ENCODE measurements at regions not wholly inside any gene's neighbourhood (a gene's known extent, or its start where the extent isn't known, plus 50 kb on each side); places are given as distances from the start of the nearest gene placed in this dataset.
A peak's percentile ranks its signal among the peaks of the same experiment; 100 is the strongest.

DNA sequence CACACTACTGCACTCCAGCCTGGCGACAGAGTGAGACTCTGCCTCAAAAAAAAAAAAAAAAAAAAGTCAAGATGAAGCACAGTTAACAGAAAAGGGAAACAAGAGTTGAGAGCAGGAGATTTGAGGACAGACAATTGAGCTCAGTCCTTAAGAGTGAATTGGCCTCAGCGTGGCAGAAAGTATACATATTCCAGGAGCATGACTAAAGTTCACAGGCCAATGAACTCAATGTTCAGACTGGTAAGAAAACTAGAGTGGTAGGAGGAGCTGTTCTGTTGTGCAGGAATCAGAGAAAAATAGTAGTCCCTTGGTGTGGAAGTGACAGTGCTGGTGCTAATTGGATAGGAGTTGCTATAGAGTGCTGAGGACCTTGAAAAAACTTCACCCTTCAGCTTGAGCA lies 60.0 kb downstream of the NRN1 start:
- DNase-seq = no peak

DNA sequence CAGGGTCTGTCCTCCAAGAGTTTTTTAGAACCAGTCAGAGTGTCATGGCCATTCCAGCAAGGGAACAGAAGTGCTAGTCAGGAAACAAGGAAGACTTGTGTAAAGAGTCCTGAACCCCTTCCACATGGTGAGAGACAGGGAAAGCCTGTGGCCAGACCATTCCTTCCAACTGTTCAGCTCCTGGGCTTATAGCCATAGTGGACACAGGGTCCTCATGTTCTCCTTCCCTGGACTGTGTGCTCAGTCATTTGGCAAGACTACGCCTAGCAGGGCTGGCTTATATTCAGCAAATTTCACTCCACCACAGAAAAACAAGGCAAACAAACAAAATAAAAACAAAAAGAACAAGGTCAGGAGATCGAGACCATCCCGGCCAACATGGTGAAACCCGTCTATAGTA lies 60.5 kb downstream of the NRN1 start:
- no peak for DNase-seq

DNA sequence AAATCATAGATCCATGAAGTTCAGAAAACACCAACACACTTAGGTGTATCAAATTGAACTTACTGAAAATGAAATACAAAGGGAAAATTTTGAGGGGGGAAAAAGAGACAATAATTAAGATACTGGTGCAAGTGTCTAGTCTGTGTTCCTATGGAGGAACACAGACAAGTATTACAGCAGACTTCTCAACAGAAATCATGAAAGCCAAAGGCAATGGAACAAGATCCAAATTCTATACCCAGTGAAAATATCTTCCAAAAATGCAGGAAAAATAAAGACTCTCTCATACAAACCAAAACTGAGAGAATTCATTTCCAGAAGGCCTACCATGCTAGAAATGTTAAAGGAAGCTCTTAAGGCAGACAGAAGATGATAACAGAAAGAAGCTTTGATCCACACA lies 63.1 kb downstream of the NRN1 start:
- DNase-seq = no peak

DNA sequence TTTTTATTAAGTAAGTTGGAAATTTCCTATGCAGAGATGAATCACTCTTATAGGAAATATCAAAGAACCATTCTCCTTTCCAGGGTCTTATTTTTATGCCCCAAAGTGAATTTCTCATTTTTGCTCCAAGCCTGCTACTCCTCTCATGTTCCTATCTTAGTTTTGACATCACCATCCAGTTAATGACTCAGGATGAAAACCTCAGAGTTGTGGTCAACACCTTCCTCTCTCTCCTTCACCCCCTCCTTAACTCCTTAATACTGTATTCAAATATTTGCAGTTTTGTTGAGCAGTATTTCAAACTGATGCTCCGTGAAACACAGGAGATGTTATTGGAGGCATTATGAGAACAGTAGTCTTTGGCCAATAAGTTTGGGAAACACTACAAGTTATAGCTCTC lies 64.1 kb downstream of the NRN1 start:
- no peak for DNase-seq

DNA sequence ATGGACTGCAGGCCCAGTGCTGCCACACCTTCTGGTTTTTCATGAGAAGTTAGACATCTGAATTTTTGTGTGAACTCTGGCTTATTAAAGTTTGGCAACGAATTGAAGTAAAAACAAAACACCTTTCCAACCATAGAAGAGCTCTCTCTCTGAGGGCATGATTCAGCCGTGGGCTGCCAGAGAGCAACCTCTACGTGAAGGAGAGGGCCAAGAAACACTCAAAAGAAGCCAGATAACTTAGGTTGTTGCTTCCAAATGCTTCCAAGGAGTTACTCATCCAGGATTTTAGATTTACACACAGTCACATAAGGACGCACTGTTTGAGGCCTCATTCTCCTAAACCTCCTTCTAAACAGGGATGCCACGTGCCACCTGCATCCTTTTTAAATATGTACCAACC lies 65.5 kb downstream of the NRN1 start:
- DNase-seq = no peak

DNA sequence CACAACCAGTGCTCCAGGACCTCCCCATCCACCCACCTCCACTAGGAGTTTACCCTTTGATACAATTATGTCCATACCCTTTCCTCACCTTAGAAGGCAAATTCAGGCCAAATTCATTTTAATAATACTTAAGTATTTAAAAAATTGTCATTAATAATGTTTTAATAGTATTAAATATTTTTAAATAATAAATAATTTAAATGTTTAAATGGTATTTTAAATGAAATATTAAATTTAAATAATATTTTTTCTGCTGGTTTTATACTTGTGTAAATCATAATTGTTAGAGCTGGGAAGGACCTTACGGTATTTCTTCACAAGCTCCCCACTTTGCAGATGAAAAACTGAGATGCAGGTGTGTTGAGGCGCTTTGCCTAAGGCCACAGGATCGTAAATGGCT lies 67.8 kb downstream of the NRN1 start:
- no peak for DNase-seq

DNA sequence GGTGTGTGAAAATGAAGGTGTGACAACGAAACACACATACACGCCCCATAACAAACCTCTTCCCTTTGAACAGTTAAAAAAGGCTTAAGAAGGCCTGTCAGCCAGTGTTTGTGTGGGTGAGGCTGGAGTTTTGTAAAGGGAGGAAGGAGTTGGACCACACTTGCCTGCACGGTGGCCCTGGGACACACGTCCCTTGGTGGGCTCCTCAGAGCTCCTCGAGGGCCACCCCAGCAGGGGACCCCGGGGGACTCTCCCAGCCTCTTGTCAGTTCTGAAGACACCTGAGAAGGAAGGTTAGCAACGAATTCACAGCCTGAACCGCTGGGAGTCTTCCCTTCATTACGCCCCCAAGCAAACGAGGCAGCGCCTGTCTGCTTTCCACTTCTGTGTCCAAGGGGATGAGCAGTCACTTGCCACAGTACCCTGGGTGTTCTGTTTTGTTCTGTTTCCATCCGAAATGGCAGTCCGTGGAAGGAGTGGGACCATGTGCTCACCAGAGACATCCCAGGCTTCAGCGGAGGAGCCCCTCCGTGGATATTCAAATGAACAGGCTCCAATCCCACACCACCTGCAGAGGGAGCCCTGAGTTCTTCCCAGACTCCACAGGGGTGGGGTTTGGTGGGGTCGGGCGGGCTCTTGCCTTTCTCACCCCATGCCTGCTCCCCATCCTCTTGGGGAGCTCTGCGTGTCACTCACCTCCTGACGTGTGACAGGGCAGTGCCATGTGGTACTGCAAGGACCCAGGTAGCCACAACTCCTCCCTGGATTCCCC lies 68.6 kb downstream of the NRN1 start:
- DNase-seq = no peak

DNA sequence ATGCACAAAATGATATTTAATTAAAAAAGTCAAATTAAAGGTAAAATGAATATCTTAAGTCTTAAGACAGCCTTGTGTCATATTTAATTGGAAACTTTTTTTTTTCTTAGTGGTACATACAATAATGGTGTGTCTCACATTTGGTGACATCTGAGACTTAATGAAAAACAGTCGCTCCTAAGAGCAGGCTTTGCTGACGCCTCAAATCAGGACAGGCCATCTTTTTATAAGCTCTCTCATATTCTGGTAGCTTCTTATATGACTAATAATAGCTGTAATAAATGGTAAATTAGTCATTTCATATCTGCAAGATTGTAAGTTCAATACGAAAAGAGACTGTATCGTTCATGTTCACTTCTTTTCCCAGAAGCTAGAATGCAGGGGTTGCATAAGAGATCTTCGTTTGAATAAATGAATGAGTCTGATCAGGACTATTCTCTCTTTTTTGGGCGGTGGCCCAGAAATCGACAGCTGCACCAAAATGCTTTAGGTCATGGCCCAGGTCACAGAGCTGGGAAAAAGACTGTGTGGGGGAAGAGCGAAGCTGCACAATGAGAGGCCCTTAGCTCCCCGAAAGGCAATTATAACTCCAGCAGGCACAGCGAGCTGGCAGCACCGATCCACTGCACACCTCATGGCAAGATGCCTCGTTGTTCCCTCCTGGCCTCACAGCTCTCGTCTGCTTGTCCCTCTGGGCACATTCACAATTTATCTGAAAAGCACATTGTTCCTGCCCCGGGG lies 69.4 kb downstream of the NRN1 start:
- no peak for DNase-seq

DNA sequence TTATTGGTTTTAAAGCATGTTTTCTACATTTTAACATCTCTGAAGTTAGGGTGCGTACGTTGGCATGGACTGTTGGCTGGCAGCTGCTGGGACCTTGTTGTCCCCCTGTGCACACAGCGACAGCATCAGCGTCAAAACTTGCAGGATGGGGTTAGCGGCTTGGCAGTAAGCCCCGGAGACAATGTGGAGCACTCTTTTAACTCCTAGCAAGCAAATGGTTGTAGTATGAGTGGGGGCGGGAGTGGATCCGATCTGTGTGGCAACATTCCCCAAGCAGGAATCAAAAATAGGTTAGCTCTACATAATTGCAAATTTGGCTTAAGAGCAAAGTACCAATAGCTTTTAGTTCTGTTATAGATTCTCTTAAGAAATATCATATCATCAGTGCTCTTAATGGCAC lies 70.1 kb downstream of the NRN1 start:
- no peak for DNase-seq

DNA sequence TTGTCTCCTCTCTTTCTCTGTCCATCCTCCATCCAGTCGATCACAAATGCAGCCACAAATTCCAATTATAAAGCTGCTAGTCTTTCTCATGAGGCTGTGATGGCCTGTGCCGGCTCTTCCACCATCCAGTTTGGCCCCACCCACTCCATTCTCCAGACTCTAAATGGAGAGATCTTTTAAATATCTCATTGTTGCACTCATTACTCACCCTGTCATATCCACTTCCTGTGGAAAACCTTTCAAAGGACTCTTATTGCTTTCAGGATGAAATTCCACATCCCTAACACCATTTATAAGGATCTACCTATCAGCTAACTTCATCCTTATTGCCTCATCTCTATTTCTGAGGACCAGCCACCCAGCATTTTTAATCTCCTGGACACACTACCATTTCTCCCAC lies 70.6 kb downstream of the NRN1 start:
- no peak for DNase-seq

DNA sequence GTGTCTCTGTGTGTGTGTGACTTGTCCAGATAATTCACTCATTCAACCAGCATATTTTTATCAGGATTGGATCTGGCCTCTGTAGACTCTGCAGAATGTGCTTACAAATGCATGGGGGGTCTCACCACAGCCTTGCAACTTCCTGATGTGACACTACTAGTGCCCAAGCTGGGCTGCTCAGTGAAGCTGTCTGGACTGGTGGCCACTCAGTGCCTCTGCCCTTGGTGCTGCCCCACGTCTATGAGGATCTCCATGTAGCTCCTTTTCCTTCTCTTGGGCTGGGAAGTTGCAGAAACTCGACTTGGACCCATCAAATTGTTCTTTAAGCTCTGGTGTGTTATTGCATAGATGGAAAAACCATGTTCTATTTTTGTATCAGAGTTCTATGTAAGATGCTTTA lies 75.8 kb downstream of the NRN1 start:
- no peak for DNase-seq

DNA sequence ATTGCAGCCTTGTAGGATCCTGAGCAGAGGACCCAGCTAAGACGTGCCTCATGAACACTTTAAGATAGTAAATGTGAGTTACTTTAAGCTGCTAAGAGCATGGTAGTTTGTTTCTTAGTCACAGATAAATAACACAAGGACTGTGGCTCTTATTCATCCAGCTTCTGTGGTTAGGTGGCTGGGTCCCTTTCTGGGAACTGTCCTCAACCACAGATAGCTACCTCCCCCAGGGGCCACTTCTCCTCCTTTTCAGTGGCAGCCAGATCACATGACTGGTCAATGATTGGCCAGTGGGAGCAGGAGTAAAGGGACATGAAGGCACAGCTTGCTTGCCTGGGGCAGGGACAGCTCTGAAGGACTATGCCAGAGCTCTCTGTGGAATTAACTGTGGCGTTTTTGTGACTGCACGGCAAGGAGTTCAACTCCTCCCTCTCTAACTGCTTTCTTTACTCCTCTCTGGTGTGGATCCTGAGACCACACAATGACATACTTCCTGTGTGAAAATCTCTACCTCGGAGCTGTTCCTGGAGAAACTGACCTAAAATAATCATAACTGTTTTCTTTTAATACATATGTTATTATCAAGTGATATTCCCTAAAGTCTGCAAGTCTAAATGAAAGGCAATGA lies 76.5 kb downstream of the NRN1 start:
- no peak for DNase-seq

DNA sequence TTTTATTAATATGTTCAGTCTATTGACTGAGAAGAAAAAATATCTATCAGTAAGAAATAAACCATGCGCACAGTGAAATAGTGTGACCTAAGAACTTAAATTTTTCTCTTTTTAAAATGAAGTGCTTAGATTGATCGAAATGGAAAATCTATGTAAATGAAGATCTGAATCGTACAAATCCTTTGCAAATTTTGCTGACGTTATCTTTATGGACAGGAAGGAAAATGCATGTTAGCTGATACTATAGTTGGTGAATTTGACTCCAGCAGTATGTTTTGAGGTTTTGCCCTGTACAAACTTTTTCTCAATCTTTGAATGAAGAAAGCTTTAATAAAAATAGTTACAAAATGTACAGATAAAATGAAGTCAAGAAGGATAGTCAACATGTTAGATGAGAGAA lies 82.9 kb downstream of the NRN1 start:
- no peak for DNase-seq

DNA sequence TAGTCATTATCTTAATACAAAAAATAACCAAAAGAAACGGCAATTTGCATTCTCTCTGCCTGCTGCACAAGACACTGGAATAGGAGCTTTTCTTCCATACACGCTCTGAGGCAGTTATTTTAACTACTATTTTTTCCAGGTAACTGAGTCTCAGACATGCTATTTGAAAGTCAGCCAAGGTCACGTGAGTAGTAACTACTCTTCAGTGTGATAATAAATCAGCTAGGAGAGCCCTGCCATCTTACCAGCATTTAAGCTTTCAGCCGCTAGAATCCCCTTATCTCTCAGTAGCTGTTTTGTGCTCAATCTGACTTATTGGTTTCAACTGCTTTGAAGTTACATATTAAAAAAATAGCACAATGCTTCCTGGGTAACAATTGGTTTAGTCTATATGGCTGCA lies 84.5 kb downstream of the NRN1 start:
- no peak for DNase-seq

DNA sequence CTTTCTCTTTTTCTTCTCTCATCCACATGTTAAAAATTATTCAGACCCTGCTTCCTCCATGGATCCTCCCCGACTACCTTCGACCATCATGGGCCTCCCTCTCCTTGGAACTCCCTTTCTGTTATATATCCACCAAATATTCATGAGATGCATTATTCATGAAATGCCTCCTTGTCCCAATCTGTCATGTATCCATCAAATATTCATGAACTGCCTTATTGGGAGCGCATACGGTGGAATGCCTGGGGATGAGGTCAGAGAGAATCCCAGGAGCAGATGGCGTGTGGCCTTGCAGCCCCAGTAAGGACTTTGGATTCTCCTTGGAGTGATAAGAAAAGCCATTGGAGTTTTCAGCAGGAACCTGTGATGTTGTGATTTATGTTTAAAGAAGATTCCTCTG lies 97.0 kb downstream of the NRN1 start:
- no peak for DNase-seq

DNA sequence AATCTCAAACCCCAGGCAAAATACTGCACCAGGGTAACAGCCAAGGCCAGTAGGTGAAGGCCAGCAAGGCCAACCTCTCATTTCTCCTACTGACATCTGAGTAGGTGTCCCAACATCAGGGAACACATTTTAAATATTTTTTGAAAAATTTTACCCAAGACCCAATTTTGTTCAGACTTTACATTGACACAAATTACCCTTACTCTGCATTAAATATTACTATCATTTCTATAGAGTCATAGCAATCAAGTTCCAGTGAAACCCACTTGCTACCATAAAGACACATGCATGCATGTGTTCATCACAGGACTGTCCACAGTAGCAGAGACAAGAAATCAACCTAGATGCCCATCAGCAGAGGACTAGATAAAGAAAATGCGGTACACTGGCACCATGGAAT lies 99.9 kb downstream of the NRN1 start:
- DNase-seq = no peak

DNA sequence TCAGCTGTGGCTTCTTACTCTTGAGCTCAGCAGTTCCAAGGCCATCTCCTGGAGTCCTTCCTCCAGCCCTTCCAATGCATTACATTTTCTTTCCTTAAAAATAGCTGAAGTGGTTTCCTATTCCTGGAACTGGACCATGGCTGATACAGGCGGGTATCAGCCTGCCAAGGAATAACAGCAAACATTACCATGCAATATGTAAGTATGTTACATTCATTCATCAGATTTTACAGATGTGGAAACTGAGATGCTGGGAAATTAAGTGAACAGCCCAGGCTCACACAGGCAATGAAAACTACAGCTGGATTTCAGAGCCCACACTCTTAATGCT lies 100.4 kb downstream of the NRN1 start:
- DNase-seq = no peak

DNA sequence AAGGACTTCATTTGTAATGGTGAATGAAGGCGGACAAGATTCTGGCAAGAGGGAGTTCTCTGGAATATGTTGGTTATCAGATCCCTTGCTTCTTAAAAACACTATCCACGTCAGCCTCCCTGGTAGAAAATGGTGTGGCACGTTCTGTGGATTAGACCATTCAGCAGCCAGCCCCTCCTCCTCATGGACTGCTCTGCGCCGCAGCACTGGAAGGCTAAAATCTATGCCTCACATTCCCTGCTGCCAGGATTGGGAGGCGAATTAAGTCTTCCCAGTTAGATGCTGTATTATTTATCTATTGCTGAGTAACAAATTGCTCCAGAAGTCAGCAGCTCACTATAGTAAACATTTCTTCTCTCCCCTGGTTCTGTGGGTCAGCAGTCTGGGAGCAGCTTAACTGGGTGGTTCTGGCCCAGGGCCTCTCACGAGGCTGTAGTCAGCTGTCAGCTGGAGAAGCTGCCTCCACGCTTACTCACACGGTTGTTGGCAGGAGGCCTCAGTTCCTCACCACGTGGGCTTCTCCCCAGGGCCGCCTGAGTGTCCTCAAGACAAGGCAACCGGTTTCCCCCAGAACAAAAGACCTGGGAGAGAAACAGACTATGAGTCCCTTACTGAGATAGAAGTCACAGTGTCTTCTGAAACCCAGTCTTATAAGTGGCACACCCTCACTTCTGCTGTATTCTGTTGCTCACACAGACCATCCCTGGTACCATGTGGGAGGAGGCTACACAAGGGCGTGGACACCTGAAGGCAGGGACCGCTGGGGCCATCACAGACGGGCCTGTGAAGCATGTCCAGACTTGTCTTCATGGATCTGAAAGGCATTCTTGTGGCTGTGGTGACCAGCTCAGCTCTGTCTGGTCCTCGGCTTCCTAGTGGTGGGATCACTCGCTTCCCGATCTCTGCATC lies 101.0 kb downstream of the NRN1 start:
- DNase-seq = peak; percentile 46

DNA sequence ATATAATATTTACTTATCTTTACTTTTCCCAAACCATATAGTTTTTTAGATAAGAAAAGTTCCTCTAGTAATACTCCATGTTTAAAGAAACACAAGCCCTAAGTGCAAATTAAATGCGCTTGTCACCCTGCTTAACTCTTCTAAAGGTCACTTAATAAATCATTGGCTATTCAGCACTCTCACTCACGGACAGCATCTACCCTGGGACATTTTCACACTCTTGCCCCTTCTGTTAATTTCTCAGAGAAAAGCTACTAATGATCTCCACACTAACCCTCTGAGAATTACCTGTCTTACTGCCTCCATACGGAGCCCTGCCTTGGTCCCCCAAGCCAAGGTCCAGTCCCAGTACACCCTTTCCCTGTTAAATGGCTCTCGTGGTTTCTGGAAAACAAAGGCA lies 102.2 kb downstream of the NRN1 start:
- no peak for DNase-seq

DNA sequence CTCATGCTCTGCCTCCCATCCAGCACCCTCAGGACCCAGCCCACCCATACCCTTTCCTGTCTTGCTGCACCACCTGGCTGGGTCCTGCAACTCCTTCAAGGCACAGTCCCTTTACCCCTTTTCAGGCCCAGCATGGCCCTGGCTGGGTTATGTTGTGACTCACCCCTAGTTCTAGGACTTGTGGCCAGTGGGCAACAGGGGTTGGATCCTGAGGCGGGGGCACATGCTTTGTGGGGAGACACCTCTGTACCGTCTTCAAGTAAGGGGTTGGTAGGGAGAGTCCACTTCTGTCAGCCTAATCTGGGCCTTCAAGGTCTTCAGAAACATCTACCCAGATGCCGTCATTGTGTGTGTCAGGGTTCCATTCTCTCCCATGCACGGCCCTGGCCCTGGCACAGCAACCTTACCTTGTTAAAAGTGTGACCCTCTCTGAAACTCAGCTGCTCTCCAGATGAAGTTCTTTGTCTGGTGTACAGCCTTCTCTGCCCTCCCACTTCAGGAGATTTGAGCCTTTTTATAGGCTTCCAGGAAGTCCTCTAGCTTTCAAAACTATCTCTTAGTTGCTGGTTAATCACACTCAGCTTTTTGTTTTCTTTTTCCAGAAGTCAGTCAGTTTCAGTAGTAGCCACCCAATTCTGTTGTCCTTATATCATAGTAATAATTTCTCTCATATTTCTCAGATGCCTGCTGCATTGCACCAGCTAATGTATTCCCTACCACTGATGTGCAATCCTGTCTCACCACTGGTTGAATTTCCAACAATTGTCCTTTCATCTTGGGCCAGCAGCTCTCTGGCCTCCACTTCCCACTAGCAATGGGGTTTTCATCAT lies 107.3 kb downstream of the NRN1 start:
- no peak for DNase-seq

DNA sequence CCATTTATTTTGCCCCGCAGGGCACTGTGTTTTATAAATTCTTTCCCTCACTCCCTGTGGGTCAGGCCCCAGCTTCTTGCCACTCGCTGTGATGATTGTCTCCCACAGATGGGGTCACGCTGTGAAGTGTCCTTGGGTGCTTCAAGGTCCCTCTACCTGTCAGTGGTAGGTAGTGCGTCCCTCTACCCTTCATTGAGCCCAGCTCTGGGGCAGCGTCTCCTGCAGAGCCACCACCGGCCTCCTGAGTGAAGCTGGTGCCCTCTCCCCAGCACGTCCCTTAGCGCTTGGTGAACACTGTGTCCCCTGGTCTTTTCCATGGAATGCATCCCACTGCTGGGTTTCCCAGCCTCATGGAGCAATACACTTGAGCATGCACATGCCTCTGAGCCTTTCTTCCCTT lies 108.2 kb downstream of the NRN1 start:
- DNase-seq = no peak

DNA sequence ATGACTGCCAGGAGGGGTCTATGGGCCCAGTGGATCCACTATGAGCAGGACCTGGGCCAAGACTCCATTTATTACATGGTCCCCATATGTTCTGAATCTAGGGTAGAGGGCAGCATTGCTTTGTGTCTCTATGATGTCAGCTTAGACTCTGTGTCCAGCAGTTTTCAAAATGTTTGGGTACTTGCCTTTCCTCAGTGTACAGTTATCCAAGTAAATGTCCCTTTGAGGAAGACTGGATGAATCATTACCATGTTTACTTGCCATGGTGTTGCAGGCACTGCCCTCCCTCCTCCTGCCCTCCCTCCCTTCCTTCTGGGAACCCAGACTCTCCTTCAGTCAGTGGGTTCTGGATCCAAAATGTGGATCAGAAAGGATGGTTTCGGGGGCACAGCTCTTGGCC lies 108.6 kb downstream of the NRN1 start:
- DNase-seq = no peak
